Left cardiac atrium (tissue), 4 donors: ENCODE measurements at regions not wholly inside any gene's neighbourhood (a gene's known extent, or its start where the extent isn't known, plus 50 kb on each side); places are given as distances from the start of the nearest gene placed in this dataset.
"Not testable (repeated sequence)": the region's sequence is repeated elsewhere in the genome, so short reads cannot be mapped to it uniquely, and the experiment has no call there.

ENCODE experiments used
- ATAC-seq, 2 donors: fragments of 200-7000 bp; cut with Tn5 transposase; one replicate each; pipeline ENCODE4 v1.9.1; 2020; ENCODE audit warnings: mild to moderate bottlenecking in 2 of 2, moderate library complexity in 2 of 2
- DNase-seq: peaks from one replicate; pipeline ENCODE4 v3.0.0-alpha.2; 2020
- intact Hi-C, 2 donors: fragments of 100-400 bp; cut with DNase I; formaldehyde crosslinking; loops; one replicate each; pipeline versions ENCODE4 v1.14.1 to v1.15.1; 2022 to 2023
- donor health status: DM: no; HTN: yes; CAD: no.
- donor health status: DM: no; HTN: yes; CAD: no; lungs with severe emphysema.
- donor health status: DM: yes; HTN: yes; CAD: no.
- donor health status: Dilated cardiomyopathy.

GRCh38 chr15:77944002-77944867 is 133.3 kb downstream of the TBC1D2B start:
- peak; percentile 90 for DNase-seq
- intact Hi-C loops: no loop called here
- ATAC-seq: peak; percentile 96

GRCh38 chr15:77942611-77943211 is 134.8 kb downstream of the TBC1D2B start:
- ATAC-seq: no peak
- no peak for DNase-seq
- intact Hi-C loops: no loop called here

GRCh38 chr15:77941090-77941827 is 136.3 kb downstream of the TBC1D2B start:
- DNase-seq, ATAC-seq, intact Hi-C loops: not testable (repeated sequence)

- DNase-seq: no peak
- ATAC-seq: no peak
- intact Hi-C loops: no loop called here
Observed at GRCh38 chr15:77940381-77940947, 137.0 kb downstream of the TBC1D2B start.

- intact Hi-C loops: no loop called here
- DNase-seq (no peak), ATAC-seq (no peak)
Observed at GRCh38 chr15:77939851-77940250, 137.7 kb downstream of the TBC1D2B start.

GRCh38 chr15:77939026-77939425 is 138.5 kb downstream of the TBC1D2B start:
- DNase-seq, intact Hi-C loops: not testable (repeated sequence)
- peak in 1 of 2 donors; percentile 18 for ATAC-seq

GRCh38 chr15:77938546-77938945 is 139.0 kb downstream of the TBC1D2B start:
- ATAC-seq, DNase-seq, intact Hi-C loops: not testable (repeated sequence)

- intact Hi-C loops: not testable (repeated sequence)
Observed at GRCh38 chr15:77936567-77936966, 140.9 kb downstream of the TBC1D2B start.

GRCh38 chr15:77934516-77934915 is 143.0 kb downstream of the TBC1D2B start:
- DNase-seq, intact Hi-C loops, ATAC-seq: not testable (repeated sequence)

More at GRCh38 chr15:77936567-77936966, 140.9 kb downstream of the TBC1D2B start:
- not testable (repeated sequence) for DNase-seq, ATAC-seq

- DNase-seq, intact Hi-C loops, ATAC-seq: not testable (repeated sequence)
Observed at GRCh38 chr15:77930907-77931306, 146.6 kb downstream of the TBC1D2B start.

GRCh38 chr15:77930490-77930889 is 147.0 kb downstream of the TBC1D2B start:
- ATAC-seq, DNase-seq, intact Hi-C loops: not testable (repeated sequence)

GRCh38 chr15:77926789-77927188 is 150.7 kb downstream of the TBC1D2B start:
- DNase-seq, intact Hi-C loops, ATAC-seq: not testable (repeated sequence)

GRCh38 chr15:77926296-77926695 is 151.2 kb downstream of the TBC1D2B start:
- DNase-seq, ATAC-seq, intact Hi-C loops: not testable (repeated sequence)

- not testable (repeated sequence) for ATAC-seq
Observed at GRCh38 chr15:77925101-77925500, 152.4 kb downstream of the TBC1D2B start.

GRCh38 chr15:77921664-77922063 is 155.8 kb downstream of the TBC1D2B start:
- intact Hi-C loops: no loop called here
- ATAC-seq (no peak), DNase-seq (no peak)

More at GRCh38 chr15:77925101-77925500, 152.4 kb downstream of the TBC1D2B start:
- DNase-seq, intact Hi-C loops: not testable (repeated sequence)

GRCh38 chr15:77916966-77917635 is 160.4 kb downstream of the TBC1D2B start:
- DNase-seq: peak; percentile 11
- intact Hi-C loops, ATAC-seq: not testable (repeated sequence)

GRCh38 chr15:77915961-77916330 is 161.6 kb downstream of the TBC1D2B start:
- intact Hi-C loops, DNase-seq, ATAC-seq: not testable (repeated sequence)

- intact Hi-C loops: no loop called here
- ATAC-seq (no peak), DNase-seq (peak; percentile 15)
Observed at GRCh38 chr15:77915261-77915960, 162.1 kb downstream of the TBC1D2B start.
